ENCODE measurements at regions not wholly inside any gene's neighbourhood (a gene's known extent, or its start where the extent isn't known, plus 50 kb on each side); places are given as distances from the start of the nearest gene placed in this dataset.

DNA sequence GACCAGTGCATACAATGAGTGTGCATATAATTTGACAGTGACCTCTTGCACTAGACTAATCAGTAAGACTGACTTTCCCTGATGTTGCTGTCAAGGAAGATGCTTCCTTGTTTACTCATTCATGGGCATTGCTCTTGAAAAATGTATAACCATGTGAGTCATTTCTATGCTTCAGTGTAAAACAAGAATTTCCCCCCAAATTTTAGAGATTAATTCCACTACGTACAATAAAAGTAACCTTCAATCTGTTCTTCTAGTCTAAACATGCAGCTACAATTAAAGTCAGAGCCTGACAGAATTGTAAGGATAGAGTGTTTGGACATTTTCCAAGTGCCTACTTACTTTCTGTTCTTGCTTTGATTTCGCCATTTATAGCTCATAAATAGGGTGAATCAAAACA is 935.7 kb downstream of the RAPGEF2 start:
- intact Hi-C loops (cut with micrococcal nuclease; ENCODE audit: unreplicated experiment) = no loop called here
- H3K4me3 ChIP-seq (ENCODE audit: low read depth, low read length) = no peak overlapping the region
- H3K4me1 ChIP-seq = no peaks in the 10 kb centered on the region
- Mint-ChIP-seq H3K36me3 (ENCODE audit: insufficient read depth, unreplicated experiment) (no peaks in the 10 kb centered on the region), H3K27ac (ENCODE audit: unreplicated experiment) (no peak overlapping the region), H3K9me3 (ENCODE audit: unreplicated experiment) (no peaks in the 10 kb centered on the region), H3K27me3 (ENCODE audit: insufficient read depth, unreplicated experiment) (no peaks in the 10 kb centered on the region), H3K4me1 (ENCODE audit: low read depth, unreplicated experiment) (no peaks in the 10 kb centered on the region), H3K4me3 (ENCODE audit: unreplicated experiment) (no peak overlapping the region)
- no peaks in the 10 kb centered on the region for H3K36me3 ChIP-seq (ENCODE audit: control insufficient read depth, insufficient read depth, low read length)
- BruUV-seq (replicated peaks) = no TSS peak
- POLR2A ChIA-PET = no interaction called here
- DNase-seq = no peak
- CTCF ChIA-PET = no interaction called here
- H3K9me3 ChIP-seq = 0 out of 2 replicates have a peak, but pooled peaks cover 8% of the 10 kb centered on the region
- no peak for TF ChIP-seq CTCF (IDR thresholded peaks at IDR 0.05; ENCODE audit: insufficient read depth in 1 of 2, low read depth in 1 of 2, low read length in 1 of 2, severe bottlenecking in 1 of 2, unreplicated experiment in 1 of 2)
- H3K27me3 ChIP-seq (replicated peaks; ENCODE audit: control insufficient read depth, insufficient read depth, low read length) = no peaks in the 10 kb centered on the region

DNA sequence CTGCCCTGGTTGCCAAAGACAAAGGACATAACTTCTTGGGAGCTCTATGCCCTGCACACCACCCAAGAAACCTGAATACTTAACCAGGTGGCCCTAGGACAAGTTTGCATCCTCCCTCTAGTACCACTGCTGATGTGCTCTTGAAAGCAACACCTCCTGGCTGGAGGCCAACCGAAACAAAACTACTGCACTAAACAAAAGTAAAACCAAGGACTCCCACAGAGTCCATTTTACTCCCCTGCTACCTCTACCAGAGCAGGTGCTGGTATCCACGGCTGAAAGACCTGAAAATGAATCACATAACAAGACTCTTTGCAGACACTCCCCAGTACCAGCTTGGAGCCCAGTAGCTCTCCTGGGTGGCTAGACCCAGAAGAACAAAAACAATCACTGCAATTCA is 941.8 kb downstream of the RAPGEF2 start:
- Histone ChIP-seq H3K9me3 (no peaks in the 10 kb centered on the region), H3K4me3 (ENCODE audit: low read depth, low read length) (no peak overlapping the region), H3K36me3 (ENCODE audit: control insufficient read depth, insufficient read depth, low read length) (no peaks in the 10 kb centered on the region), H3K4me1 (no peaks in the 10 kb centered on the region), H3K27me3 (replicated peaks; ENCODE audit: control insufficient read depth, insufficient read depth, low read length) (no peaks in the 10 kb centered on the region)
- Mint-ChIP-seq H3K9me3 (ENCODE audit: unreplicated experiment) (peaks cover 11% of the 10 kb centered on the region), H3K36me3 (ENCODE audit: insufficient read depth, unreplicated experiment) (no peaks in the 10 kb centered on the region), H3K27me3 (ENCODE audit: insufficient read depth, unreplicated experiment) (no peaks in the 10 kb centered on the region), H3K4me1 (ENCODE audit: low read depth, unreplicated experiment) (no peaks in the 10 kb centered on the region), H3K27ac (ENCODE audit: unreplicated experiment) (no peak overlapping the region), H3K4me3 (ENCODE audit: unreplicated experiment) (no peak overlapping the region)
- no TSS peak for BruUV-seq (replicated peaks)
- ChIA-PET CTCF (no interaction called here), POLR2A (no interaction called here)
- DNase-seq = no peak
- no peak for TF ChIP-seq CTCF (IDR thresholded peaks at IDR 0.05; ENCODE audit: insufficient read depth in 1 of 2, low read depth in 1 of 2, low read length in 1 of 2, severe bottlenecking in 1 of 2, unreplicated experiment in 1 of 2)
- intact Hi-C loops (cut with micrococcal nuclease; ENCODE audit: unreplicated experiment) = no loop called here

- no TSS peak for BruUV-seq (replicated peaks)
- H3K9me3 ChIP-seq = no peaks in the 10 kb centered on the region
- no peaks in the 10 kb centered on the region for H3K27me3 ChIP-seq (replicated peaks; ENCODE audit: control insufficient read depth, insufficient read depth, low read length)
- no peak for DNase-seq
- peaks cover 11% of the 10 kb centered on the region for H3K9me3 Mint-ChIP-seq (ENCODE audit: unreplicated experiment)
- no peaks in the 10 kb centered on the region for H3K4me1 ChIP-seq
- no peaks in the 10 kb centered on the region for H3K27me3 Mint-ChIP-seq (ENCODE audit: insufficient read depth, unreplicated experiment)
- H3K4me1 Mint-ChIP-seq (ENCODE audit: low read depth, unreplicated experiment) = no peaks in the 10 kb centered on the region
- H3K36me3 ChIP-seq (ENCODE audit: control insufficient read depth, insufficient read depth, low read length) = no peaks in the 10 kb centered on the region
- no peak overlapping the region for H3K4me3 Mint-ChIP-seq (ENCODE audit: unreplicated experiment)
- H3K4me3 ChIP-seq (ENCODE audit: low read depth, low read length) = no peak overlapping the region
- POLR2A ChIA-PET = no interaction called here
- intact Hi-C loops (cut with micrococcal nuclease; ENCODE audit: unreplicated experiment) = no loop called here
- H3K27ac Mint-ChIP-seq (ENCODE audit: unreplicated experiment) = no peak overlapping the region
- no peak for TF ChIP-seq CTCF (IDR thresholded peaks at IDR 0.05; ENCODE audit: insufficient read depth in 1 of 2, low read depth in 1 of 2, low read length in 1 of 2, severe bottlenecking in 1 of 2, unreplicated experiment in 1 of 2)
- H3K36me3 Mint-ChIP-seq (ENCODE audit: insufficient read depth, unreplicated experiment) = no peaks in the 10 kb centered on the region
- CTCF ChIA-PET = no interaction called here
These were observed 979.7 kb downstream of the RAPGEF2 start for GRCh38 chr4:160082432-160083207.

Measured in Caco-2 (cell line).